Endothelial cell of umbilical vein (primary cell): ENCODE measurements at regions not wholly inside any gene's neighbourhood (a gene's known extent, or its start where the extent isn't known, plus 50 kb on each side); places are given as distances from the start of the nearest gene placed in this dataset.
A peak's percentile ranks its signal among the peaks of the same experiment; 100 is the strongest.

Experiments
- BruUV-seq: library from RNA; stranded (reverse); fragments of 400-500 nt; replicated peaks from 2 replicates; lab custom pipeline; 2021; lab: Mats Ljungman, UMichigan
- CTCF ChIA-PET: fragments of 300-600, 350-600 bp; sonication (Branson Sonifier 250); formaldehyde crosslinking; loops from one replicate; lab custom pipeline; 2021; ENCODE audit warnings: antibody characterized with exemption, inconsistent platforms; lab: Charles Lee
- POLR2A ChIA-PET: fragments of 300-600, 350-600 bp; sonication (Branson Sonifier 250); formaldehyde crosslinking; loops from one replicate; lab custom pipeline; 2021; ENCODE audit warnings: antibody characterized with exemption, inconsistent platforms; lab: Charles Lee
- DNase-seq: peaks from one replicate; pipeline ENCODE4 v3.0.0-alpha.2; 2011; ENCODE audit warnings: low read depth, low spot score
- FAIRE-seq: peaks from 2 replicates; lab custom pipeline; 2011; peaks lifted over from hg19 to GRCh38; lab: Jason Lieb, UNC
- H2AFZ ChIP-seq: 2 replicates; pipeline ENCODE4 v1.6.0; 2012; ENCODE audit warnings: low read depth, low read length, control low read depth, inconsistent platforms
- H3K27ac ChIP-seq: 2 replicates; pipeline ENCODE4 v1.5.1; 2011; ENCODE audit warnings: low read depth, mild to moderate bottlenecking, control low read depth, low read length, moderate library complexity; ENCODE audit not compliant: insufficient read depth
- H3K27me3 ChIP-seq, 2 experiments: 2 replicates each; pipeline versions ENCODE4 v1.6.0 to v1.6.1; 2011; ENCODE audit warnings: low read length in 2 of 2, mixed read lengths in 1 of 2; ENCODE audit not compliant: control insufficient read depth in 2 of 2, insufficient read depth in 2 of 2
- H3K36me3 ChIP-seq, 2 experiments: 2 replicates in 1 of 2; 3 replicates in 1 of 2; pipeline ENCODE4 v1.5.1; 2011; ENCODE audit warnings: low read length in 2 of 2, mild to moderate bottlenecking in 1 of 2, moderate library complexity in 1 of 2; ENCODE audit not compliant: control insufficient read depth in 2 of 2, insufficient read depth in 2 of 2; ENCODE audit errors: extremely low read depth in 1 of 2
- H3K4me1 ChIP-seq: 3 replicates; pipeline ENCODE4 v1.5.1; 2011; ENCODE audit warnings: mild to moderate bottlenecking, low read length; ENCODE audit not compliant: control insufficient read depth, insufficient read depth; ENCODE audit errors: extremely low read depth
- H3K4me2 ChIP-seq: 2 replicates; pipeline ENCODE4 v1.6.1; 2011; ENCODE audit warnings: low read length, control low read depth, mixed read lengths; ENCODE audit not compliant: insufficient read depth
- H3K4me3 ChIP-seq, 3 experiments: fragments of 200-600 bp in 1 of 3; sonication (generic), shearing (Covaris generic) in 1 of 3; replicated peaks in 1 of 3; 2 replicates each; pipeline ENCODE4 v1.5.1; 2011 to 2016; ENCODE audit warnings: control low read depth in 3 of 3, low read length in 3 of 3, mild to moderate bottlenecking in 2 of 3, inconsistent platforms in 1 of 3, low read depth in 1 of 3, moderate library complexity in 1 of 3; ENCODE audit not compliant: insufficient read depth in 1 of 3
- H3K79me2 ChIP-seq: 2 replicates; pipeline ENCODE4 v1.6.0; 2012; ENCODE audit warnings: low read length, inconsistent platforms; ENCODE audit not compliant: control insufficient read depth, insufficient read depth
- H3K9ac ChIP-seq: replicated peaks from 2 replicates; pipeline ENCODE3; 2011; ENCODE audit warnings: low read length, control low read depth; ENCODE audit not compliant: insufficient read depth; ENCODE audit errors: extremely low read depth
- H3K9me1 ChIP-seq: replicated peaks from 3 replicates; pipeline ENCODE4 v1.6.0; 2011; ENCODE audit warnings: mild to moderate bottlenecking, low read length; ENCODE audit not compliant: control insufficient read depth, insufficient read depth; ENCODE audit errors: extremely low read depth
- H3K9me3 ChIP-seq: replicated peaks from 2 replicates; pipeline ENCODE4 v1.5.1; 2012; ENCODE audit warnings: low read length, inconsistent platforms; ENCODE audit not compliant: control insufficient read depth, insufficient read depth
- H4K20me1 ChIP-seq: replicated peaks from 2 replicates; pipeline ENCODE3; 2011; ENCODE audit warnings: mild to moderate bottlenecking, low read length; ENCODE audit not compliant: control insufficient read depth, insufficient read depth; ENCODE audit errors: extremely low read depth
- CTCF ChIP-seq, 2 donors: IDR thresholded peaks; 1 replicate in 1 of 2; 2 replicates in 1 of 2; pipeline ENCODE4 v1.5.1; 2011; ENCODE audit warnings: low read length in 2 of 2, mild to moderate bottlenecking in 2 of 2, moderate library complexity in 2 of 2, control low read depth in 1 of 2, inconsistent platforms in 1 of 2, low read depth in 1 of 2; ENCODE audit not compliant: insufficient read depth in 1 of 2; ENCODE audit errors: extremely low read depth in 1 of 2
- EZH2 ChIP-seq: IDR thresholded peaks from 2 replicates; pipeline ENCODE4 v1.6.1; 2012; ENCODE audit warnings: borderline replicate concordance, low read depth, mild to moderate bottlenecking, moderate library complexity, low read length, inconsistent platforms; ENCODE audit not compliant: severe bottlenecking
- FOS ChIP-seq: IDR thresholded peaks from 2 replicates; pipeline ENCODE4 v1.6.1; 2011; ENCODE audit warnings: mild to moderate bottlenecking, low read length, moderate library complexity, borderline replicate concordance; ENCODE audit not compliant: insufficient read depth
- GATA2 ChIP-seq: IDR thresholded peaks from 2 replicates; pipeline ENCODE4 v1.7.0; 2011; ENCODE audit warnings: low read depth, mild to moderate bottlenecking, moderate library complexity, mixed read lengths, low read length; ENCODE audit not compliant: insufficient read length, insufficient read depth
- JUN ChIP-seq: IDR thresholded peaks from 2 replicates; pipeline ENCODE4 v1.6.1; 2011; ENCODE audit warnings: borderline replicate concordance, low read depth; ENCODE audit not compliant: insufficient read length, insufficient read depth
- MAX ChIP-seq: IDR thresholded peaks from 2 replicates; pipeline ENCODE4 v1.6.1; 2011; ENCODE audit not compliant: insufficient read depth, insufficient read length
- MYC ChIP-seq: IDR thresholded peaks from one replicate; pipeline ENCODE4 v1.6.1; 2011; ENCODE audit warnings: mild to moderate bottlenecking, low read depth, low read length
- POLR2A ChIP-seq: IDR thresholded peaks from 2 replicates; pipeline ENCODE4 v1.6.1; 2012; ENCODE audit warnings: low read depth, mild to moderate bottlenecking, control low read depth, low read length
- POLR2AphosphoS5 ChIP-seq: IDR thresholded peaks from 2 replicates; pipeline ENCODE4 v1.6.1; 2012; ENCODE audit warnings: low read depth, mild to moderate bottlenecking, control low read depth, low read length, moderate library complexity; ENCODE audit not compliant: insufficient read depth
- dilution Hi-C: fragments of 300-500 bp; cut with MboI; formaldehyde crosslinking; loops from one replicate; pipeline ENCODE4 v1.15.0; 2019; ENCODE audit warnings: low sequenced_read_pairs; ENCODE audit not compliant: extremely low pct_ligation_motif_present
- intact Hi-C: fragments of 100-400 bp; cut with micrococcal nuclease; formaldehyde crosslinking; loops from one replicate; pipeline ENCODE4 v1.10.0; 2022

- Histone ChIP-seq H3K4me3 (no peak overlapping the region), H3K4me2 (no peak overlapping the region), H2AFZ (no peak overlapping the region), H3K27ac (no peak overlapping the region), H3K9ac (no peak overlapping the region), H3K9me1 (no peaks in the 10 kb centered on the region), H3K9me3 (no peaks in the 10 kb centered on the region), H3K4me1 (no peaks in the 10 kb centered on the region), H4K20me1 (no peaks in the 10 kb centered on the region), H3K36me3 (no peaks in the 10 kb centered on the region), H3K79me2 (no peaks in the 10 kb centered on the region), H3K27me3 (no peaks in the 10 kb centered on the region)
- FAIRE-seq (no peak), DNase-seq (peak; percentile 4)
- dilution Hi-C loops (no loop called here), intact Hi-C loops (no loop called here)
- CTCF ChIA-PET: no interaction called here
- no peak for TF ChIP-seq POLR2AphosphoS5
- no peak for TF ChIP-seq MYC
- TF ChIP-seq POLR2A: no peak
- TF ChIP-seq EZH2: no peak
- no peak for TF ChIP-seq CTCF (IDR thresholded peaks at IDR 0.05; ENCODE audit: extremely low read depth in 1 of 2, insufficient read depth in 1 of 2, low read depth in 1 of 2, low read length in 2 of 2)
- no peak for TF ChIP-seq FOS
- no peak for TF ChIP-seq GATA2
- TF ChIP-seq JUN: no peak
- no peak for TF ChIP-seq MAX
- POLR2A ChIA-PET: no interaction called here
- BruUV-seq: no TSS peak
These were observed 64.0 kb upstream of the FGF13 start for GRCh38 chrX:138775517-138775916.
